ENCODE measurements at regions not wholly inside any gene's neighbourhood (a gene's known extent, or its start where the extent isn't known, plus 50 kb on each side); places are given as distances from the start of the nearest gene placed in this dataset.

DNA sequence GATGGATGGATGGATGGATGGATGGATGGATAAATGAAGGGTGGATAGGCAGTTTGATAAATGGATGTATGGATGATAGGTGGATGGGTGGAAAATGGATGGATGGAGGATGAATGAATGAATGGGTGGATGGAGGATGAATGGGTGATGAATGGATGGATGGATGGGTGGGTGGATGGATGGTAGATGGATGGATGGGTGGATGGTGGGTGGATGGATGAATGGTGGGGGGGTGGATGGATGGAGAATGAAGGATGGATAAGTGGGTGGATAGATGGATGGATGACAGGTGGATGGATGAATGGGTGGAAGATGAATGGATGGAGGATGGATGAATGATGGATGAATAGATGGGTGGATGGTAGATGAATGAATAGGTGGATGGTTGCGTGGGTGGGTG lies 70.1 kb upstream of the BCO1 start:
- H3K4me3 ChIP-seq, result no peak overlapping the region
- no peaks in the 10 kb centered on the region for H3K79me2 ChIP-seq (replicated peaks; ENCODE audit: insufficient read depth)
- no peaks in the 10 kb centered on the region for H3K9me3 Mint-ChIP-seq
- H3K27me3 Mint-ChIP-seq (ENCODE audit: insufficient read depth, low read depth, poor library complexity), result peaks cover 12% of the 10 kb centered on the region
- no peaks in the 10 kb centered on the region for H3F3A ChIP-seq (replicated peaks; ENCODE audit: low read depth)
- H3K36me3 ChIP-seq (ENCODE audit: insufficient read depth), result no peaks in the 10 kb centered on the region
- no peak for DNase-seq (ENCODE audit: low spot score)
- H3K4me1 ChIP-seq (ENCODE audit: insufficient read depth), result no peaks in the 10 kb centered on the region
- H2AFZ ChIP-seq, result no peak overlapping the region
- H3K27ac Mint-ChIP-seq, result no peak overlapping the region
- no peaks in the 10 kb centered on the region for H3K27me3 ChIP-seq (ENCODE audit: insufficient read depth)
- no peaks in the 10 kb centered on the region for H4K20me1 ChIP-seq (replicated peaks; ENCODE audit: insufficient read depth)
- TF ChIP-seq EZH2 (IDR thresholded peaks at IDR 0.05; ENCODE audit: low read depth, unreplicated experiment) (no peak), ZNF114 (CRISPR knock-in tag; IDR thresholded peaks at IDR 0.05) (no peak), EZH2phosphoT487 (IDR thresholded peaks at IDR 0.05; ENCODE audit: unreplicated experiment) (no peak), REST (IDR thresholded peaks at IDR 0.05; ENCODE audit: unreplicated experiment) (no peak), ZNF331 (CRISPR knock-in tag; IDR thresholded peaks at IDR 0.05; ENCODE audit: low read depth) (no peak), NANOG (IDR thresholded peaks at IDR 0.05; ENCODE audit: borderline replicate concordance) (no peak), STAT1 (IDR thresholded peaks at IDR 0.05; ENCODE audit: unreplicated experiment) (no peak), CREB1 (CRISPR knock-in tag; IDR thresholded peaks at IDR 0.05; ENCODE audit: low read depth) (no peak), JUNB (IDR thresholded peaks at IDR 0.05; ENCODE audit: unreplicated experiment) (no peak)
- TF ChIP-seq, protein P1, sequence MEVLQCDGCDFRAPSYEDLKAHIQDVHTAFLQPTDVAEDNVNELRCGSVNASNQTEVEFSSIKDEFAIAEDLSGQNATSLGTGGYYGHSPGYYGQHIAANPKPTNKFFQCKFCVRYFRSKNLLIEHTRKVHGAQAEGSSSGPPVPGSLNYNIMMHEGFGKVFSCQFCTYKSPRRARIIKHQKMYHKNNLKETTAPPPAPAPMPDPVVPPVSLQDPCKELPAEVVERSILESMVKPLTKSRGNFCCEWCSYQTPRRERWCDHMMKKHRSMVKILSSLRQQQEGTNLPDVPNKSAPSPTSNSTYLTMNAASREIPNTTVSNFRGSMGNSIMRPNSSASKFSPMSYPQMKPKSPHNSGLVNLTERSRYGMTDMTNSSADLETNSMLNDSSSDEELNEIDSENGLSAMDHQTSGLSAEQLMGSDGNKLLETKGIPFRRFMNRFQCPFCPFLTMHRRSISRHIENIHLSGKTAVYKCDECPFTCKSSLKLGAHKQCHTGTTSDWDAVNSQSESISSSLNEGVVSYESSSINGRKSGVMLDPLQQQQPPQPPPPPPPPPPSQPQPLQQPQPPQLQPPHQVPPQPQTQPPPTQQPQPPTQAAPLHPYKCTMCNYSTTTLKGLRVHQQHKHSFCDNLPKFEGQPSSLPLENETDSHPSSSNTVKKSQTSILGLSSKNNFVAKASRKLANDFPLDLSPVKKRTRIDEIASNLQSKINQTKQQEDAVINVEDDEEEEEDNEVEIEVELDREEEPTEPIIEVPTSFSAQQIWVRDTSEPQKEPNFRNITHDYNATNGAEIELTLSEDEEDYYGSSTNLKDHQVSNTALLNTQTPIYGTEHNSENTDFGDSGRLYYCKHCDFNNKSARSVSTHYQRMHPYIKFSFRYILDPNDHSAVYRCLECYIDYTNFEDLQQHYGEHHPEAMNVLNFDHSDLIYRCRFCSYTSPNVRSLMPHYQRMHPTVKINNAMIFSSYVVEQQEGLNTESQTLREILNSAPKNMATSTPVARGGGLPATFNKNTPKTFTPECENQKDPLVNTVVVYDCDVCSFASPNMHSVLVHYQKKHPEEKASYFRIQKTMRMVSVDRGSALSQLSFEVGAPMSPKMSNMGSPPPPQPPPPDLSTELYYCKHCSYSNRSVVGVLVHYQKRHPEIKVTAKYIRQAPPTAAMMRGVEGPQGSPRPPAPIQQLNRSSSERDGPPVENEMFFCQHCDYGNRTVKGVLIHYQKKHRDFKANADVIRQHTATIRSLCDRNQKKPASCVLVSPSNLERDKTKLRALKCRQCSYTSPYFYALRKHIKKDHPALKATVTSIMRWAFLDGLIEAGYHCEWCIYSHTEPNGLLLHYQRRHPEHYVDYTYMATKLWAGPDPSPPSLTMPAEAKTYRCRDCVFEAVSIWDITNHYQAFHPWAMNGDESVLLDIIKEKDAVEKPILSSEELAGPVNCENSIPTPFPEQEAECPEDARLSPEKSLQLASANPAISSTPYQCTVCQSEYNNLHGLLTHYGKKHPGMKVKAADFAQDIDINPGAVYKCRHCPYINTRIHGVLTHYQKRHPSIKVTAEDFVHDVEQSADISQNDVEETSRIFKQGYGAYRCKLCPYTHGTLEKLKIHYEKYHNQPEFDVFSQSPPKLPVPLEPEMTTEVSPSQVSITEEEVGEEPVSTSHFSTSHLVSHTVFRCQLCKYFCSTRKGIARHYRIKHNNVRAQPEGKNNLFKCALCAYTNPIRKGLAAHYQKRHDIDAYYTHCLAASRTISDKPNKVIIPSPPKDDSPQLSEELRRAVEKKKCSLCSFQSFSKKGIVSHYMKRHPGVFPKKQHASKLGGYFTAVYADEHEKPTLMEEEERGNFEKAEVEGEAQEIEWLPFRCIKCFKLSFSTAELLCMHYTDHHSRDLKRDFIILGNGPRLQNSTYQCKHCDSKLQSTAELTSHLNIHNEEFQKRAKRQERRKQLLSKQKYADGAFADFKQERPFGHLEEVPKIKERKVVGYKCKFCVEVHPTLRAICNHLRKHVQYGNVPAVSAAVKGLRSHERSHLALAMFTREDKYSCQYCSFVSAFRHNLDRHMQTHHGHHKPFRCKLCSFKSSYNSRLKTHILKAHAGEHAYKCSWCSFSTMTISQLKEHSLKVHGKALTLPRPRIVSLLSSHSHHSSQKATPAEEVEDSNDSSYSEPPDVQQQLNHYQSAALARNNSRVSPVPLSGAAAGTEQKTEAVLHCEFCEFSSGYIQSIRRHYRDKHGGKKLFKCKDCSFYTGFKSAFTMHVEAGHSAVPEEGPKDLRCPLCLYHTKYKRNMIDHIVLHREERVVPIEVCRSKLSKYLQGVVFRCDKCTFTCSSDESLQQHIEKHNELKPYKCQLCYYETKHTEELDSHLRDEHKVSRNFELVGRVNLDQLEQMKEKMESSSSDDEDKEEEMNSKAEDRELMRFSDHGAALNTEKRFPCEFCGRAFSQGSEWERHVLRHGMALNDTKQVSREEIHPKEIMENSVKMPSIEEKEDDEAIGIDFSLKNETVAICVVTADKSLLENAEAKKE (CRISPR knock-in tag; IDR thresholded peaks at IDR 0.05), result no peak
- TF ChIP-seq, protein P2, sequence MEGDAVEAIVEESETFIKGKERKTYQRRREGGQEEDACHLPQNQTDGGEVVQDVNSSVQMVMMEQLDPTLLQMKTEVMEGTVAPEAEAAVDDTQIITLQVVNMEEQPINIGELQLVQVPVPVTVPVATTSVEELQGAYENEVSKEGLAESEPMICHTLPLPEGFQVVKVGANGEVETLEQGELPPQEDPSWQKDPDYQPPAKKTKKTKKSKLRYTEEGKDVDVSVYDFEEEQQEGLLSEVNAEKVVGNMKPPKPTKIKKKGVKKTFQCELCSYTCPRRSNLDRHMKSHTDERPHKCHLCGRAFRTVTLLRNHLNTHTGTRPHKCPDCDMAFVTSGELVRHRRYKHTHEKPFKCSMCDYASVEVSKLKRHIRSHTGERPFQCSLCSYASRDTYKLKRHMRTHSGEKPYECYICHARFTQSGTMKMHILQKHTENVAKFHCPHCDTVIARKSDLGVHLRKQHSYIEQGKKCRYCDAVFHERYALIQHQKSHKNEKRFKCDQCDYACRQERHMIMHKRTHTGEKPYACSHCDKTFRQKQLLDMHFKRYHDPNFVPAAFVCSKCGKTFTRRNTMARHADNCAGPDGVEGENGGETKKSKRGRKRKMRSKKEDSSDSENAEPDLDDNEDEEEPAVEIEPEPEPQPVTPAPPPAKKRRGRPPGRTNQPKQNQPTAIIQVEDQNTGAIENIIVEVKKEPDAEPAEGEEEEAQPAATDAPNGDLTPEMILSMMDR (conservative IDR thresholded peaks at IDR 0.05; ENCODE audit: low read depth in 2 of 2), result no peak
- H3K36me3 Mint-ChIP-seq (ENCODE audit: low read depth), result no peaks in the 10 kb centered on the region
- H3K4me2 ChIP-seq, result no peak overlapping the region
- no peaks in the 10 kb centered on the region for H3K4me1 Mint-ChIP-seq
- no peak for ATAC-seq
- H3K4me3 Mint-ChIP-seq, result no peak overlapping the region
- no peak overlapping the region for H3K27ac ChIP-seq (ENCODE audit: low read depth)
- no peaks in the 10 kb centered on the region for H3K9me2 ChIP-seq (ENCODE audit: insufficient read depth)
